Medulla oblongata (tissue), 1 donor: ENCODE measurements at regions not wholly inside any gene's neighbourhood (a gene's known extent, or its start where the extent isn't known, plus 50 kb on each side); places are given as distances from the start of the nearest gene placed in this dataset.
"Not testable (repeated sequence)": the region's sequence is repeated elsewhere in the genome, so short reads cannot be mapped to it uniquely, and the experiment has no call there.

Experiments used
- DNase-seq: peaks from one replicate; pipeline ENCODE4 v3.0.0-alpha.2; 2015; ENCODE audit errors: extremely low spot score

- no peak for DNase-seq
Measured at GRCh38 chr10:113470372-113471240, 82.2 kb upstream of the HABP2 start.

- DNase-seq = no peak
Measured at GRCh38 chr10:113471241-113471996, 81.4 kb upstream of the HABP2 start.

GRCh38 chr10:113473011-113473410 is 79.8 kb upstream of the HABP2 start:
- DNase-seq = no peak

- no peak for DNase-seq
Measured at GRCh38 chr10:113473851-113474250, 79.0 kb upstream of the HABP2 start.

- DNase-seq = no peak
Measured at GRCh38 chr10:113474752-113475151, 78.1 kb upstream of the HABP2 start.

GRCh38 chr10:113475381-113475807 is 77.5 kb upstream of the HABP2 start:
- DNase-seq = no peak

GRCh38 chr10:113476191-113476590 is 76.7 kb upstream of the HABP2 start:
- peak; percentile 14 for DNase-seq

- DNase-seq = no peak
Measured at GRCh38 chr10:113476673-113477072, 76.2 kb upstream of the HABP2 start.

GRCh38 chr10:113477451-113477850 is 75.4 kb upstream of the HABP2 start:
- no peak for DNase-seq

GRCh38 chr10:113479346-113480080 is 73.3 kb upstream of the HABP2 start:
- no peak for DNase-seq

- no peak for DNase-seq
Measured at GRCh38 chr10:113480081-113480360, 72.8 kb upstream of the HABP2 start.

- DNase-seq = no peak
Measured at GRCh38 chr10:113480851-113481502, 71.9 kb upstream of the HABP2 start.

GRCh38 chr10:113484487-113484886 is 68.4 kb upstream of the HABP2 start:
- DNase-seq = no peak

GRCh38 chr10:113485736-113486135 is 67.1 kb upstream of the HABP2 start:
- no peak for DNase-seq

- no peak for DNase-seq
Measured at GRCh38 chr10:113486531-113486930, 66.3 kb upstream of the HABP2 start.

- DNase-seq = no peak
Measured at GRCh38 chr10:113487154-113487553, 65.7 kb upstream of the HABP2 start.

GRCh38 chr10:113488186-113488585 is 64.7 kb upstream of the HABP2 start:
- DNase-seq = no peak

GRCh38 chr10:113489522-113489921 is 63.3 kb upstream of the HABP2 start:
- not testable (repeated sequence) for DNase-seq

GRCh38 chr10:113491967-113492565 is 60.8 kb upstream of the HABP2 start:
- no peak for DNase-seq

- DNase-seq = no peak
Measured at GRCh38 chr10:113493195-113493594, 59.7 kb upstream of the HABP2 start.

- DNase-seq = no peak
Measured at GRCh38 chr10:113493882-113494301, 59.0 kb upstream of the HABP2 start.
